NCI-H510A treated with DMSO at 0.1 percent for 48 hours (cell line): ENCODE measurements at regions not wholly inside any gene's neighbourhood (a gene's known extent, or its start where the extent isn't known, plus 50 kb on each side); places are given as distances from the start of the nearest gene placed in this dataset.

Experiments
- DNase-seq: peaks from one replicate; lab custom pipeline; 2025; lab: John Stamatoyannopoulos, UW

GRCh38 chr4:11053601-11054220 is 369.1 kb upstream of the CLNK start:
- no peak for DNase-seq

GRCh38 chr4:11051181-11051580 is 366.6 kb upstream of the CLNK start:
- no peak for DNase-seq

GRCh38 chr4:11050766-11051165 is 366.2 kb upstream of the CLNK start:
- DNase-seq: no peak

- no peak for DNase-seq
These were observed 364.4 kb upstream of the CLNK start for GRCh38 chr4:11049001-11049400.

GRCh38 chr4:11042760-11043159 is 358.2 kb upstream of the CLNK start:
- no peak for DNase-seq

GRCh38 chr4:11039634-11040131 is 355.1 kb upstream of the CLNK start:
- no peak for DNase-seq

GRCh38 chr4:11038926-11039325 is 354.4 kb upstream of the CLNK start:
- DNase-seq: no peak

GRCh38 chr4:11037637-11038036 is 353.1 kb upstream of the CLNK start:
- DNase-seq: no peak

GRCh38 chr4:11028334-11028733 is 343.8 kb upstream of the CLNK start:
- no peak for DNase-seq

- DNase-seq: no peak
These were observed 336.8 kb upstream of the CLNK start for GRCh38 chr4:11021333-11021732.

GRCh38 chr4:11019451-11020240 is 335.1 kb upstream of the CLNK start:
- DNase-seq: no peak

GRCh38 chr4:11014199-11014598 is 329.6 kb upstream of the CLNK start:
- no peak for DNase-seq

GRCh38 chr4:11013094-11013664 is 328.6 kb upstream of the CLNK start:
- DNase-seq: no peak

- DNase-seq: peak; percentile 64
These were observed 326.7 kb upstream of the CLNK start for GRCh38 chr4:11011249-11011648.

- no peak for DNase-seq
These were observed 326.1 kb upstream of the CLNK start for GRCh38 chr4:11010624-11011023.

- DNase-seq: no peak
These were observed 324.7 kb upstream of the CLNK start for GRCh38 chr4:11009281-11009680.

- no peak for DNase-seq
These were observed 320.7 kb upstream of the CLNK start for GRCh38 chr4:11005300-11005699.

GRCh38 chr4:11004818-11005217 is 320.2 kb upstream of the CLNK start:
- DNase-seq: no peak

- DNase-seq: no peak
These were observed 318.4 kb upstream of the CLNK start for GRCh38 chr4:11002961-11003360.

- DNase-seq: no peak
These were observed 314.3 kb upstream of the CLNK start for GRCh38 chr4:10998846-10999245.

- no peak for DNase-seq
These were observed 300.2 kb upstream of the CLNK start for GRCh38 chr4:10984815-10985214.

GRCh38 chr4:10983885-10984640 is 299.5 kb upstream of the CLNK start:
- no peak for DNase-seq
